ENCODE measurements at regions not wholly inside any gene's neighbourhood (a gene's known extent, or its start where the extent isn't known, plus 50 kb on each side); places are given as distances from the start of the nearest gene placed in this dataset.

- DNase-seq: no peak
- no peaks in the 10 kb centered on the region for H3K27me3 ChIP-seq
- no peaks in the 10 kb centered on the region for H3K36me3 ChIP-seq
- no peaks in the 10 kb centered on the region for H3K9me3 ChIP-seq
- no peak overlapping the region for H3K27ac ChIP-seq
- no peaks in the 10 kb centered on the region for H3K4me1 ChIP-seq
- no peak for TF ChIP-seq CTCF (IDR thresholded peaks at IDR 0.05)
- no peak overlapping the region for H3K9ac ChIP-seq (ENCODE audit: low read depth in 2 of 2, low read length in 2 of 2)
- no peak overlapping the region for H3K4me3 ChIP-seq
- intact Hi-C loops (cut with DNase I): no loop called here
Measured at GRCh38 chr12:11510671-11511070, 115.3 kb upstream of the PRB2 start.

GRCh38 chr12:11513288-11513687 lies 117.9 kb upstream of the PRB2 start:
- H3K4me1 ChIP-seq: no peaks in the 10 kb centered on the region
- H3K4me3 ChIP-seq: no peak overlapping the region
- H3K27me3 ChIP-seq: no peaks in the 10 kb centered on the region
- no peaks in the 10 kb centered on the region for H3K36me3 ChIP-seq
- H3K9ac ChIP-seq (ENCODE audit: low read depth in 2 of 2, low read length in 2 of 2): no peak overlapping the region
- intact Hi-C loops (cut with DNase I): no loop called here
- no peak for DNase-seq
- H3K9me3 ChIP-seq: no peaks in the 10 kb centered on the region
- H3K27ac ChIP-seq: no peak overlapping the region
- no peak for TF ChIP-seq CTCF (IDR thresholded peaks at IDR 0.05)

- no peak overlapping the region for H3K27ac ChIP-seq
- intact Hi-C loops (cut with DNase I): no loop called here
- DNase-seq: no peak
- no peaks in the 10 kb centered on the region for H3K9me3 ChIP-seq
- H3K9ac ChIP-seq (ENCODE audit: low read depth in 2 of 2, low read length in 2 of 2): no peak overlapping the region
- H3K4me1 ChIP-seq: no peaks in the 10 kb centered on the region
- no peak for TF ChIP-seq CTCF (IDR thresholded peaks at IDR 0.05)
- no peak overlapping the region for H3K4me3 ChIP-seq
- no peaks in the 10 kb centered on the region for H3K36me3 ChIP-seq
- H3K27me3 ChIP-seq: no peaks in the 10 kb centered on the region
Measured at GRCh38 chr12:11517080-11517479, 121.7 kb upstream of the PRB2 start.

- Histone ChIP-seq H3K4me3 (no peak overlapping the region), H3K4me1 (no peaks in the 10 kb centered on the region), H3K27me3 (no peaks in the 10 kb centered on the region), H3K36me3 (no peaks in the 10 kb centered on the region), H3K9ac (ENCODE audit: low read depth in 2 of 2, low read length in 2 of 2) (no peak overlapping the region), H3K27ac (no peak overlapping the region), H3K9me3 (no peaks in the 10 kb centered on the region)
- intact Hi-C loops (cut with DNase I): no loop called here
- DNase-seq: no peak
- no peak for TF ChIP-seq CTCF (IDR thresholded peaks at IDR 0.05)
Measured at GRCh38 chr12:11524446-11524845, 125.0 kb upstream of the ETV6 start.

GRCh38 chr12:11534064-11534463 lies 115.4 kb upstream of the ETV6 start:
- Histone ChIP-seq H3K9ac (ENCODE audit: low read depth in 2 of 2, low read length in 2 of 2) (no peak overlapping the region), H3K27me3 (no peaks in the 10 kb centered on the region), H3K4me1 (no peaks in the 10 kb centered on the region), H3K36me3 (no peaks in the 10 kb centered on the region), H3K27ac (no peak overlapping the region), H3K9me3 (no peaks in the 10 kb centered on the region), H3K4me3 (no peak overlapping the region)
- intact Hi-C loops (cut with DNase I): no loop called here
- DNase-seq: no peak
- TF ChIP-seq CTCF (IDR thresholded peaks at IDR 0.05): no peak

- H3K4me3 ChIP-seq: no peak overlapping the region
- H3K36me3 ChIP-seq: no peaks in the 10 kb centered on the region
- TF ChIP-seq CTCF (IDR thresholded peaks at IDR 0.05): no peak
- no peaks in the 10 kb centered on the region for H3K27me3 ChIP-seq
- H3K9ac ChIP-seq (ENCODE audit: low read depth in 2 of 2, low read length in 2 of 2): no peak overlapping the region
- no peak overlapping the region for H3K27ac ChIP-seq
- no peaks in the 10 kb centered on the region for H3K9me3 ChIP-seq
- intact Hi-C loops (cut with DNase I): no loop called here
- no peaks in the 10 kb centered on the region for H3K4me1 ChIP-seq
- DNase-seq: no peak
Measured at GRCh38 chr12:11535127-11535526, 114.3 kb upstream of the ETV6 start.
